ENCODE measurements at regions not wholly inside any gene's neighbourhood (a gene's known extent, or its start where the extent isn't known, plus 50 kb on each side); places are given as distances from the start of the nearest gene placed in this dataset.

GRCh38 chr1:37151789-37152188 lies 117.5 kb upstream of the GRIK3 start:
- TF ChIP-seq CTCF (conservative IDR thresholded peaks at IDR 0.05) (no peak), ZFX (IDR thresholded peaks at IDR 0.05) (no peak)
